HG02798 (cell line): ENCODE measurements at regions not wholly inside any gene's neighbourhood (a gene's known extent, or its start where the extent isn't known, plus 50 kb on each side); places are given as distances from the start of the nearest gene placed in this dataset.
"Not testable (repeated sequence)": the region's sequence is repeated elsewhere in the genome, so short reads cannot be mapped to it uniquely, and the experiment has no call there.

ENCODE experiments used
- ATAC-seq: cut with Tn5 transposase; IDR thresholded peaks from one replicate; pipeline ENCODE4 v1.9.1; 2021; ENCODE audit warnings: mild to moderate bottlenecking; ENCODE audit not compliant: unreplicated experiment, poor library complexity

GRCh38 chr2:3899536-3900155 lies 196.3 kb downstream of the DCDC2C start:
- no peak for ATAC-seq

- no peak for ATAC-seq
Observed at GRCh38 chr2:3902131-3902530, 198.8 kb downstream of the DCDC2C start.

GRCh38 chr2:3904061-3904460 lies 200.7 kb downstream of the DCDC2C start:
- no peak for ATAC-seq

GRCh38 chr2:3908498-3908897 lies 205.1 kb downstream of the DCDC2C start:
- not testable (repeated sequence) for ATAC-seq

- ATAC-seq, result no peak
Observed at GRCh38 chr2:3911882-3912455, 208.6 kb downstream of the DCDC2C start.

- ATAC-seq, result no peak
Observed at GRCh38 chr2:3913166-3913565, 209.8 kb downstream of the DCDC2C start.

GRCh38 chr2:3914241-3914640 lies 210.9 kb downstream of the DCDC2C start:
- no peak for ATAC-seq

- ATAC-seq, result no peak
Observed at GRCh38 chr2:3927031-3927430, 223.7 kb downstream of the DCDC2C start.

GRCh38 chr2:3929374-3929773 lies 226.0 kb downstream of the DCDC2C start:
- ATAC-seq, result no peak

GRCh38 chr2:3930246-3930645 lies 226.9 kb downstream of the DCDC2C start:
- no peak for ATAC-seq

GRCh38 chr2:3940661-3941060 lies 237.3 kb downstream of the DCDC2C start:
- no peak for ATAC-seq

- ATAC-seq, result no peak
Observed at GRCh38 chr2:3942841-3943240, 239.5 kb downstream of the DCDC2C start.

GRCh38 chr2:3944071-3944470 lies 240.7 kb downstream of the DCDC2C start:
- ATAC-seq, result no peak

- no peak for ATAC-seq
Observed at GRCh38 chr2:3944841-3945240, 241.5 kb downstream of the DCDC2C start.

GRCh38 chr2:3948191-3948590 lies 244.8 kb downstream of the DCDC2C start:
- ATAC-seq, result no peak

GRCh38 chr2:3951131-3951954 lies 248.0 kb downstream of the DCDC2C start:
- ATAC-seq, result no peak

GRCh38 chr2:3952866-3953516 lies 249.6 kb downstream of the DCDC2C start:
- no peak for ATAC-seq

GRCh38 chr2:3954261-3954660 lies 250.9 kb downstream of the DCDC2C start:
- no peak for ATAC-seq

GRCh38 chr2:3956406-3956805 lies 253.0 kb downstream of the DCDC2C start:
- no peak for ATAC-seq

- ATAC-seq, result no peak
Observed at GRCh38 chr2:3956892-3957291, 253.5 kb downstream of the DCDC2C start.

- ATAC-seq, result no peak
Observed at GRCh38 chr2:3958465-3958864, 255.1 kb downstream of the DCDC2C start.
